HepG2 (cell line): ENCODE measurements at regions not wholly inside any gene's neighbourhood (a gene's known extent, or its start where the extent isn't known, plus 50 kb on each side); places are given as distances from the start of the nearest gene placed in this dataset.

ENCODE experiments used
- BHLHE40 ChIP-seq: IDR thresholded peaks from 2 replicates; pipeline ENCODE4 v1.6.1; 2011; ENCODE audit warnings: low read length, improper control_type of control experiment
- CSRNP2 ChIP-seq: sonication (generic); formaldehyde crosslinking; conservative IDR thresholded peaks from 2 replicates; pipeline ENCODE4 v1.8.0; 2022; ENCODE audit warnings: low read depth, missing genetic modification reagents
- FOXP1 ChIP-seq, 2 experiments: fragments of 450-650 bp in 1 of 2; IDR thresholded peaks; 2 replicates each; pipeline ENCODE4 v1.6.1; 2017 to 2018; ENCODE audit warnings: antibody characterized with exemption in 1 of 2
- GPN1 ChIP-seq: sonication (generic); formaldehyde crosslinking; IDR thresholded peaks from 2 replicates; pipeline ENCODE4 v1.5.1; 2020; ENCODE audit warnings: missing genetic modification reagents, borderline replicate concordance
- HMG20A ChIP-seq: IDR thresholded peaks from 2 replicates; pipeline ENCODE4 v1.6.1; 2016; ENCODE audit warnings: borderline replicate concordance
- IRF1 ChIP-seq: sonication (generic); formaldehyde crosslinking; IDR thresholded peaks from 2 replicates; pipeline ENCODE4 v1.4.0; 2020; ENCODE audit warnings: low read depth, mild to moderate bottlenecking, missing genetic modification reagents
- MXD4 ChIP-seq: IDR thresholded peaks from 2 replicates; pipeline ENCODE4 v1.6.1; 2016; ENCODE audit warnings: mild to moderate bottlenecking, missing biosample characterization, missing genetic modification reagents
- NONO ChIP-seq, 2 experiments: fragments of 450-650 bp in 1 of 2; sonication (generic) in 1 of 2; formaldehyde crosslinking in 1 of 2; IDR thresholded peaks in 1 of 2; conservative IDR thresholded peaks in 1 of 2; 2 replicates each; pipeline versions ENCODE4 v1.6.1 to v1.8.0; 2017 to 2022; ENCODE audit warnings: mild to moderate bottlenecking in 1 of 2, missing genetic modification reagents in 1 of 2, moderate library complexity in 1 of 2
- POGZ ChIP-seq: sonication (generic); formaldehyde crosslinking; IDR thresholded peaks from 2 replicates; pipeline ENCODE4 v1.4.0; 2020; ENCODE audit warnings: mild to moderate bottlenecking, missing genetic modification reagents
- RARA ChIP-seq: IDR thresholded peaks from 2 replicates; pipeline ENCODE4 v1.6.1; 2016; ENCODE audit warnings: missing genetic modification reagents, missing compliant biosample characterization
- SNAPC5 ChIP-seq: sonication (generic); formaldehyde crosslinking; IDR thresholded peaks from 2 replicates; pipeline ENCODE4 v1.8.1; 2023; ENCODE audit warnings: mild to moderate bottlenecking, missing genetic modification reagents, borderline replicate concordance
- SSRP1 ChIP-seq: IDR thresholded peaks from 2 replicates; pipeline ENCODE4 v1.6.1; 2016; ENCODE audit warnings: control low read depth
- TFE3 ChIP-seq: IDR thresholded peaks from 2 replicates; pipeline ENCODE4 v1.6.1; 2016
- ZBTB2 ChIP-seq: sonication (generic); formaldehyde crosslinking; IDR thresholded peaks from 2 replicates; pipeline ENCODE4 v1.8.0; 2022; ENCODE audit warnings: low read depth, missing genetic modification reagents
- ZBTB20 ChIP-seq: sonication (generic); formaldehyde crosslinking; IDR thresholded peaks from 2 replicates; pipeline ENCODE4 v1.8.1; 2023; ENCODE audit warnings: missing genetic modification reagents, low read depth, mild to moderate bottlenecking, borderline replicate concordance
- ZFP82 ChIP-seq: sonication (generic); formaldehyde crosslinking; IDR thresholded peaks from 2 replicates; pipeline ENCODE4 v1.5.1; 2020; ENCODE audit warnings: mild to moderate bottlenecking, missing genetic modification reagents, borderline replicate concordance
- ZNF510 ChIP-seq: sonication (generic); formaldehyde crosslinking; IDR thresholded peaks from 2 replicates; pipeline ENCODE4 v1.4.0; 2020; ENCODE audit warnings: low read depth, mild to moderate bottlenecking, missing genetic modification reagents
- ZNF547 ChIP-seq: sonication (generic); formaldehyde crosslinking; IDR thresholded peaks from 2 replicates; pipeline ENCODE4 v1.5.1; 2020; ENCODE audit warnings: mild to moderate bottlenecking, missing genetic modification reagents
- ZSCAN29 ChIP-seq: sonication (generic); formaldehyde crosslinking; conservative IDR thresholded peaks from 2 replicates; pipeline ENCODE4 v1.4.0; 2020; ENCODE audit warnings: mild to moderate bottlenecking, missing genetic modification reagents
- ZSCAN5A ChIP-seq: sonication (generic); formaldehyde crosslinking; IDR thresholded peaks from 2 replicates; pipeline ENCODE4 v1.8.0; 2022; ENCODE audit warnings: mild to moderate bottlenecking, missing genetic modification reagents, borderline replicate concordance

GRCh38 chr9:89993678-89994630, 389.1 kb downstream of the GADD45G start (continued):
- TF ChIP-seq FOXP1 (IDR thresholded peaks at IDR 0.05) (no peak), FOXP1 (CRISPR knock-in tag; IDR thresholded peaks at IDR 0.05) (peak; percentile 73; the same call in 1 of the 2 replicates), HMG20A (CRISPR knock-in tag) (peak; percentile 50; the same call in 1 of the 2 replicates), BHLHE40 (no peak), MXD4 (CRISPR knock-in tag) (no peak), SSRP1 (CRISPR knock-in tag) (no peak), GPN1 (no peak), ZNF547 (CRISPR knock-in tag) (peak; percentile 59; the same call in 1 of the 2 replicates), IRF1 (CRISPR knock-in tag) (no peak), ZBTB20 (CRISPR knock-in tag) (0 out of 2 replicates have a peak, but pooled peaks have one; percentile 64), ZSCAN29 (CRISPR knock-in tag) (peak; percentile 63; the same call in 1 of the 2 replicates), ZSCAN5A (CRISPR knock-in tag) (no peak), ZNF510 (CRISPR knock-in tag) (0 out of 2 replicates have a peak, but pooled peaks have one; percentile 72), CSRNP2 (CRISPR knock-in tag) (no peak), RARA (peak; percentile 93), ZFP82 (no peak), TFE3 (CRISPR knock-in tag) (peak; percentile 57; the same call in 1 of the 2 replicates), POGZ (peak; percentile 71), ZBTB2 (CRISPR knock-in tag) (no peak), SNAPC5 (CRISPR knock-in tag) (no peak), NONO (IDR thresholded peaks at IDR 0.05) (no peak), NONO (CRISPR knock-in tag; conservative IDR thresholded peaks at IDR 0.05) (peak; percentile 84)
